Thymus (tissue), 11 donors: ENCODE measurements at regions not wholly inside any gene's neighbourhood (a gene's known extent, or its start where the extent isn't known, plus 50 kb on each side); places are given as distances from the start of the nearest gene placed in this dataset.
A peak's percentile ranks its signal among the peaks of the same experiment; 100 is the strongest.

ENCODE experiments used
- DNase-seq, 9 donors: peaks; one replicate each; pipeline ENCODE4 v3.0.0-alpha.2; 2013; ENCODE audit warnings: low spot score in 9 of 9, low read depth in 6 of 9, missing footprints in 1 of 9
- H3K27ac ChIP-seq, 2 donors: one replicate each; pipeline ENCODE4 v1.5.1; 2013; ENCODE audit warnings: control low read depth in 1 of 2, low read depth in 1 of 2, low read length in 1 of 2, mild to moderate bottlenecking in 1 of 2, moderate library complexity in 1 of 2
- H3K27me3 ChIP-seq, 2 donors: one replicate each; pipeline ENCODE4 v1.5.1; 2013; ENCODE audit warnings: low read length in 1 of 2; ENCODE audit not compliant: control insufficient read depth in 2 of 2, insufficient read depth in 1 of 2
- H3K36me3 ChIP-seq, 2 donors: one replicate each; pipeline ENCODE4 v1.5.1; 2013; ENCODE audit warnings: low read length in 1 of 2, mild to moderate bottlenecking in 1 of 2, moderate library complexity in 1 of 2; ENCODE audit not compliant: control insufficient read depth in 2 of 2, insufficient read depth in 2 of 2
- H3K4me1 ChIP-seq, 2 donors: one replicate each; pipeline ENCODE4 v1.5.1; 2013; ENCODE audit warnings: low read length in 2 of 2; ENCODE audit not compliant: control insufficient read depth in 2 of 2, insufficient read depth in 2 of 2
- H3K4me3 ChIP-seq, 2 donors: one replicate each; pipeline ENCODE4 v1.5.1; 2013; ENCODE audit warnings: low read length in 2 of 2, control low read depth in 1 of 2, mild to moderate bottlenecking in 1 of 2
- H3K9me3 ChIP-seq, 2 donors: one replicate each; pipeline ENCODE4 v1.5.1; 2013; ENCODE audit warnings: low read length in 1 of 2, mild to moderate bottlenecking in 1 of 2; ENCODE audit not compliant: control insufficient read depth in 2 of 2, insufficient read depth in 1 of 2
- WGBS: extraction: QIAGEN DNeasy Blood & Tissue Kit; methylation state at CpG from one replicate; pipeline ENCODE4 v1.1.7; 2013; 5-methylcytosine and 5-hydroxymethylcytosine counted together
- donor health status: healthy.

DNA sequence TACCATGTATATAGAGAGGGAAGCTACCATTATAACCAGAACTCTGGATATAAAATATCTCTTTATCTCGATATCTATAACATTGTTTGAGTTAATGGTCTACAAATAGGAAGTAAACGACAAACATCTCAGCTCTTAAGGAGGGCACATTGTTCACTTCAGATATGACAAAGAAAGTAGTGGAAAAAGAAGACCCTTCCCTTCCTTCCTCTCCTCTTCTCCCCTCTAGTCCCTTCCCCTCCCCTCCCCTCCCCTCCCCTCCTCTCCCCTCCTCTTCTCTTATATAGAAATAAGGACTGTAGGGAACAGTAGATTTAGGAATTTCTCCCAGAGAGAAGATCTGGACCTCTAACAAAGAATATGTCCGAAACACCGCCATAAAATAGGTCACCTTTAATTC, 1731.9 kb upstream of the CDH9 start:
- no peak for DNase-seq
- 93% methylated on average over 4 of the region's 4 CpGs for WGBS
- H3K27me3 ChIP-seq, result no peaks in the 10 kb centered on the region
- no peak overlapping the region for H3K27ac ChIP-seq
- no peaks in the 10 kb centered on the region for H3K36me3 ChIP-seq
- no peaks in the 10 kb centered on the region for H3K9me3 ChIP-seq
- H3K4me3 ChIP-seq, result no peak overlapping the region
- no peaks in the 10 kb centered on the region for H3K4me1 ChIP-seq

DNA sequence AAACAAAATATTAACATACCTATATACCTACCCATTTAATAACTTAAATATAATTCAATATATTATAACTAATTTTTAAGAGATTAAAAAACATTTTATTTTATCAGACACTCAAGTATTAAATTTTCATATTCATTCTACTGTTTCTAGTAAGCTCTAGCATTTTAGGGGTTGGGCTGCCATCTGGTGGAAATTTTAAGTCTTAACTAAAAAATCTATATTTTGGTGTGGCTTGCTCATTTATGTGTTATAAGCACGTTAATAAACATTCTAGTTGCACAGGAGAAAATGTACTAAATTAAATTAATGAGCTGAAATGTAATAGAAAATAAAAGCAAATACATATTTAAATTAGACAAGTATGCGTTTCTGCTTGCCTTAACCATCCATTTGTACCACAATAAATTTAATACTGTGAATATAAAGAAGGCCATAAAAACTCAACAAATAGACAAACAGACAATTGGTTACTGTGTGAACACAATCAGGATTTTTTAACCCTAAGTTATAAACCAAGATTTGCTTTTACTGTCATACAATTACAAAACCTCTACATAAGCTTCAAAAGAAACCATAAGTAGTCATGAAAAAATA, 1728.3 kb upstream of the CDH9 start:
- 50% methylated on average over 2 of the region's 2 CpGs for WGBS
- no peak overlapping the region for H3K4me3 ChIP-seq
- no peaks in the 10 kb centered on the region for H3K27me3 ChIP-seq
- peak in 3 of 9 donors; percentile 0 to 3 (median 1) for DNase-seq
- H3K4me1 ChIP-seq, result no peaks in the 10 kb centered on the region
- no peak overlapping the region for H3K27ac ChIP-seq
- no peaks in the 10 kb centered on the region for H3K9me3 ChIP-seq
- H3K36me3 ChIP-seq, result no peaks in the 10 kb centered on the region

DNA sequence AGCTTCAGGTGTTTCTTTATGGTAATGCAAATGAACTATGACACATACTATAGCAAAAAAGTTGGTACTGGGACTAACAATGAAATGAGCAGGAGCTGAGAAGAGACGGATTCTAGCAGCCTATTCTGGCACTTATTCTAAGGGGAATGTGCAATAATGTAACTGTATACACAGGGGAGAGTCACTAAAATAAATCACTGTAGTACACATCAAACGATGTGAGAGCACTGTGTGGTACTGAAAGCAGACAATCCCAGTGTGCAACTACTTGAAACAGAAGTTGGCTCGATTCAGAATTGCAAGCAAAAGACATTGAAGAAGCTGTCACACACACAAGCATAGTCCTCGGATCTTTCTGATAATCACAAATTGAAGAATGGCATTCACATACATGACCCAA, 1713.0 kb upstream of the CDH9 start:
- 79% methylated on average over 4 of the region's 4 CpGs for WGBS
- Histone ChIP-seq H3K9me3 (no peaks in the 10 kb centered on the region), H3K36me3 (no peaks in the 10 kb centered on the region), H3K4me3 (no peak overlapping the region), H3K27me3 (no peaks in the 10 kb centered on the region), H3K4me1 (no peaks in the 10 kb centered on the region), H3K27ac (no peak overlapping the region)
- DNase-seq, result no peak

DNA sequence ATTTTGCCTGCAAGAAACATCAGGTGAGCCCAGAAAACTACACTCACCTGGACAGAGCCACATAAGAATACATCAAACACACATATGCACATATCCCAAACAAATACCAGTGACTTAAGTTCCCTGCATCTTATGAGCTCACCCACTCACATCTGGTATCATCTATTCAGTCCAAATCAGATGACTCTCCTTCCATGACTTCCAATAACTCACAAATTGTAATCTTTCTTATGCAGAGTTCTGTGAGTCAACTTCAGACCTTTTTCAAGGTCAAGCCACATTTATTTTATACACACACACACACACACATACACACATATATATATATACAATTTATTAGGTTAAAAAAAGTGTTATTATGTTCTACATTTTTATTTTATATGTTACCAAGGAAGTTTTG, 1711.9 kb upstream of the CDH9 start:
- no peaks in the 10 kb centered on the region for H3K36me3 ChIP-seq
- H3K27me3 ChIP-seq, result no peaks in the 10 kb centered on the region
- H3K27ac ChIP-seq, result no peak overlapping the region
- DNase-seq, result no peak
- H3K4me3 ChIP-seq, result no peak overlapping the region
- no peaks in the 10 kb centered on the region for H3K4me1 ChIP-seq
- no peaks in the 10 kb centered on the region for H3K9me3 ChIP-seq

DNA sequence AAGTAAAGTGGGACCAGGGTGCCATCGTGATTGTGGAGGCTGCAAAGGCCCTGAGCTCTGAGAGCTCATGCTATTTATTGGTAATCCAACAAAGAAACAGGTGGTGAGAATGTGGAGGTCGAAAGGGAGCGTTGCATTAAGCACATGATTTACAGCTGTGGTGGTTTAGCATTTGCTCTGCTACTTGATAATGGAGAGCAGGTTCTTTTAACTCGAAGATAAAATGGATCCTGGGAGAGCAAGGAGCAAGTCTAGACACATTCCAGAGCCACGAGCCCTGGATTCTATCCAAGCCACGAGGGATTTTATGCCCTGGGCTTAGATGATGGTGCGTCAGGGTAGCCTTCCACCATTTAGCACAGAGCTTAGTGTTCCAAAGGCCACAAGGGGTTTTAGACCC, 1710.1 kb upstream of the CDH9 start:
- Histone ChIP-seq H3K27me3 (no peaks in the 10 kb centered on the region), H3K9me3 (no peaks in the 10 kb centered on the region), H3K27ac (no peak overlapping the region), H3K4me3 (no peak overlapping the region), H3K4me1 (no peaks in the 10 kb centered on the region), H3K36me3 (no peaks in the 10 kb centered on the region)
- 86% methylated on average over 7 of the region's 7 CpGs for WGBS
- no peak for DNase-seq

DNA sequence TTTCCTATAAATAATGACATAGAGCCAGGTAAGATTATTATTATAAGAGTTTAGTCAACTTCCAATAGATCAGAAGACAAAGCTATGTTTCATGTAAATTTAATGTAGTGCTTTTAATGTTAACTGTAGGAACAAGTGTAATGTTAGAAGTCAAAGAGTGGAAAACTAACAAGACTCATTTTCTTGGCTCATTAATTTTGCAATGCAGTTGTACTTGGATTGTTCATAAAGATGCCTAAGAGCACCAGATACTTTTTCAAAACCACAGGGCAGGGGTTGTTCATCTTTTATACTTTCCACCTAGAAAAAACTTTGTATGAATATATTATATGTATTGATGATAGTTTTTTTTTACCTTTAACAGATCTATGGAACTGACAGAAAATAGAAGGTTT, 1705.3 kb upstream of the CDH9 start:
- no peak for DNase-seq
- no peak overlapping the region for H3K27ac ChIP-seq
- H3K36me3 ChIP-seq, result no peaks in the 10 kb centered on the region

DNA sequence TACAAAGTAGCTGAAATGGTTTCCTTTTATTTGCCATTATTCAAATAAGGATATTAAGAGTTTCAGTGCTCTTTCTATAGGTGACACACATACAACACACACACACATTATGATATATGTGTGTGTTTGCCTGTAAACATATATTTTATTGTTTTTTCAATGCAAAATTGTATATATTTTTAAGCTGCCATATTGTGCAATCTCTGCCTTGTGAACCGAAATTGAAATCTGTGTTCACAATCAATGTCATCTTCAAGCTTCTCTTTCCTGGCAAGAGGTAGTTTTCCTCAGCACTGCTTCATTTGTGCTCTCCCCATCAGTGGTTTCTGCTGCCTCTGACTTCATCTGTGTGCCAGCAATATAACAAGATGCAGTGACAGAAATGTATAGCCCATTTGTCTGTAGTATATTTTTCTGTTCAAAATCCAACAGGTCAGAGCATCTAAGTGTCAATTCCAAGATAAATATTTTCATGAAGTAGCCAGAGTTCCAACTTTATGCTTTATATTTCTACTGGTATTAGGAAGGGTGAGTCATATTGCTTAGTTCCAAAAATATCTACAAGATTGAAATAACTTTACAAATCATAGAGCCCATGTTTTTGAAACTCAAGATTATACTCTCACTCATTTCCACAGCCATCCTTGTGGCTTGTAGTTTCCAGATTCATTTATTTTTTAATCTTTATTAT, 1704.8 kb upstream of the CDH9 start:
- WGBS, result 46% methylated on average over 1 of the region's 1 CpG
- no peak for DNase-seq
- Histone ChIP-seq H3K4me3 (no peak overlapping the region), H3K4me1 (no peaks in the 10 kb centered on the region), H3K27ac (no peak overlapping the region), H3K36me3 (no peaks in the 10 kb centered on the region), H3K27me3 (no peaks in the 10 kb centered on the region), H3K9me3 (no peaks in the 10 kb centered on the region)

More for the DNA sequence above, 1705.3 kb upstream of the CDH9 start:
- H3K9me3 ChIP-seq, result no peaks in the 10 kb centered on the region
- no peak overlapping the region for H3K4me3 ChIP-seq
- H3K4me1 ChIP-seq, result no peaks in the 10 kb centered on the region
- H3K27me3 ChIP-seq, result no peaks in the 10 kb centered on the region

DNA sequence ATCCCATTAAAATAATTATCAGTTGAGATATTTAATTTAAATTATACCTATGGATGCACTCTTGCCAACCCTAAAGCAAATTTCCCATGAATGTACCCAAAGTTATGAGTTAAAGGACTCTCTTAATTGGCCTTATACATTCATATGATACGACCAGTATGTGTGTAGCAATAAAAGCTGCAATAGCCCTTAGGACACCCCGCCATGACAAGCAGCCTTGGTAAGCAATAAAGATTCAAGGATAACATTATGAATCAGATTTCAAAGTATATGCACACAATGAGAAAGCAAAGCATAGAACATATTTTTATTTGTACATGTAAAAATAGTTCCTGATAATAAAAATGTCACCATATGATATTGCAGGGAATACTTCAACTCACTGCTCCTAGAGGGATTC, 1699.3 kb upstream of the CDH9 start:
- H3K27me3 ChIP-seq, result no peaks in the 10 kb centered on the region
- no peaks in the 10 kb centered on the region for H3K36me3 ChIP-seq
- no peak overlapping the region for H3K27ac ChIP-seq
- H3K4me3 ChIP-seq, result no peak overlapping the region
- 93% methylated on average over 2 of the region's 2 CpGs for WGBS
- no peaks in the 10 kb centered on the region for H3K9me3 ChIP-seq
- H3K4me1 ChIP-seq, result no peaks in the 10 kb centered on the region
- DNase-seq, result no peak

DNA sequence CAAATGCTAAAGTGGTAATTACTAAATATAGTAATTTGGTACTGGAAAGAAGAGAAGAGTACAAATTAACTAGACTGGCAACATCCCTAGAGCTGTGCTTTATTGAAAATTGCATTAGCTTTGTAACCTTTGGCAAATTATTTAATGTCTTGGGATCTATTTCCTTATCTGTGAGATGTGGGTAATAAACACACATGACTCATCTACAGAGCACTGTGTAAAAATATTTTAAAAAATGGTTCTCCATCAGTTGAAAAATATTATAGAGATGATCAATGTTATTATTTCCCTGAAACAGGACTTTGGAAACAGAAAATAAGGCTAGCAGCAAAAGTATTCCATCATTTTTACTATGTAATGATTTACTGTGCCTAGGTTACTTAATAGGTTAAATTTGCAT, 1698.8 kb upstream of the CDH9 start:
- H3K36me3 ChIP-seq, result no peaks in the 10 kb centered on the region
- DNase-seq, result no peak
- no peak overlapping the region for H3K4me3 ChIP-seq
- H3K27ac ChIP-seq, result no peak overlapping the region
- no peaks in the 10 kb centered on the region for H3K27me3 ChIP-seq
- H3K9me3 ChIP-seq, result no peaks in the 10 kb centered on the region
- no peaks in the 10 kb centered on the region for H3K4me1 ChIP-seq
